NB4 (cell line): ENCODE measurements at regions not wholly inside any gene's neighbourhood (a gene's known extent, or its start where the extent isn't known, plus 50 kb on each side); places are given as distances from the start of the nearest gene placed in this dataset.

ENCODE experiments used
- POLR2A ChIP-seq: IDR thresholded peaks from 2 replicates; pipeline ENCODE4 v1.6.1; 2011; ENCODE audit warnings: mild to moderate bottlenecking; ENCODE audit not compliant: insufficient read length; ENCODE audit errors: extremely low read depth
- TF ChIP-seq, protein P1 (sequence below): IDR thresholded peaks from one replicate; pipeline ENCODE4 v1.5.1; 2012; ENCODE audit warnings: low read depth, low read length

DNA sequence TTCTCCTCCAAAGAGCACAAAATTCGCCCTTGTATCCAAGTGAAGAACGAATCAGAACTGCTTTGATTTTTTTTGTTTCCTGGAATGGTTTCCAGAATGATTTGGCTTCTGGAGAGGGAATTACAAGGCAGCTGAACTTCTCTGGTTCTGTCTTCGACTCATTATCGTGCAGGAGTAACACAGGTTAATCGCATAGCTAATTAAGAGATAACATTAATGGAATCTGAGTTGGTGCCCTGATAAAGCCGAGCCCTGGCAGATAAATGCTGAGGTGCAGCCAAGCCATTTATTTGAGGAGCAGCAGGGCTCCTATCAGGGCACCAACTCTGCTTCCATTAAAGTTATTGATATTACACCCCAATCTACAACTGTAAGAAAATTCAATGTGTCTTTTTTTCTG, 433.7 kb downstream of the ZNF521 start:
- TF ChIP-seq, protein P1, sequence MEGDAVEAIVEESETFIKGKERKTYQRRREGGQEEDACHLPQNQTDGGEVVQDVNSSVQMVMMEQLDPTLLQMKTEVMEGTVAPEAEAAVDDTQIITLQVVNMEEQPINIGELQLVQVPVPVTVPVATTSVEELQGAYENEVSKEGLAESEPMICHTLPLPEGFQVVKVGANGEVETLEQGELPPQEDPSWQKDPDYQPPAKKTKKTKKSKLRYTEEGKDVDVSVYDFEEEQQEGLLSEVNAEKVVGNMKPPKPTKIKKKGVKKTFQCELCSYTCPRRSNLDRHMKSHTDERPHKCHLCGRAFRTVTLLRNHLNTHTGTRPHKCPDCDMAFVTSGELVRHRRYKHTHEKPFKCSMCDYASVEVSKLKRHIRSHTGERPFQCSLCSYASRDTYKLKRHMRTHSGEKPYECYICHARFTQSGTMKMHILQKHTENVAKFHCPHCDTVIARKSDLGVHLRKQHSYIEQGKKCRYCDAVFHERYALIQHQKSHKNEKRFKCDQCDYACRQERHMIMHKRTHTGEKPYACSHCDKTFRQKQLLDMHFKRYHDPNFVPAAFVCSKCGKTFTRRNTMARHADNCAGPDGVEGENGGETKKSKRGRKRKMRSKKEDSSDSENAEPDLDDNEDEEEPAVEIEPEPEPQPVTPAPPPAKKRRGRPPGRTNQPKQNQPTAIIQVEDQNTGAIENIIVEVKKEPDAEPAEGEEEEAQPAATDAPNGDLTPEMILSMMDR, result no peak
- TF ChIP-seq POLR2A, result no peak
